DOHH2 (cell line): ENCODE measurements at regions not wholly inside any gene's neighbourhood (a gene's known extent, or its start where the extent isn't known, plus 50 kb on each side); places are given as distances from the start of the nearest gene placed in this dataset.

Source experiments
- H3F3A ChIP-seq: fragments of 200-600 bp; sonication (generic), shearing (Covaris generic); 2 replicates; pipeline ENCODE4 v1.6.0; 2016; ENCODE audit warnings: antibody characterized with exemption, mild to moderate bottlenecking; ENCODE audit not compliant: control insufficient read depth, insufficient read depth
- H3K27ac ChIP-seq: fragments of 200-600 bp; sonication (generic); 2 replicates; pipeline ENCODE4 v1.5.1; 2014; ENCODE audit warnings: low read depth, mild to moderate bottlenecking, low read length, moderate library complexity
- H3K27me3 ChIP-seq: fragments of 200-600 bp; sonication (generic); 2 replicates; pipeline ENCODE4 v1.6.1; 2014; ENCODE audit warnings: mild to moderate bottlenecking, low read length, mixed read lengths; ENCODE audit not compliant: control insufficient read depth
- H3K36me3 ChIP-seq: fragments of 200-600 bp; sonication (generic); 2 replicates; pipeline ENCODE4 v1.6.1; 2014; ENCODE audit warnings: mild to moderate bottlenecking, low read length, moderate library complexity, mixed read lengths; ENCODE audit not compliant: control insufficient read depth
- H3K4me1 ChIP-seq: fragments of 200-600 bp; sonication (generic); 2 replicates; pipeline ENCODE4 v1.6.1; 2014; ENCODE audit warnings: mild to moderate bottlenecking, low read length, mixed read lengths; ENCODE audit not compliant: control insufficient read depth
- H3K4me2 ChIP-seq: fragments of 200-600 bp; sonication (generic); 2 replicates; pipeline ENCODE4 v1.6.0; 2014; ENCODE audit warnings: mild to moderate bottlenecking, low read length, moderate library complexity
- H3K4me3 ChIP-seq: fragments of 200-600 bp; sonication (generic); 2 replicates; pipeline ENCODE4 v1.5.1; 2014; ENCODE audit warnings: mild to moderate bottlenecking, low read length, mixed read lengths
- H3K79me2 ChIP-seq: fragments of 200-600 bp; sonication (generic); 2 replicates; pipeline ENCODE4 v1.6.1; 2014; ENCODE audit warnings: mild to moderate bottlenecking, low read length, mixed read lengths; ENCODE audit not compliant: control insufficient read depth
- H3K9me2 ChIP-seq: fragments of 200-600 bp; sonication (generic); replicated peaks from 2 replicates; pipeline ENCODE4 v1.6.1; 2014; ENCODE audit warnings: mild to moderate bottlenecking, low read length, mixed read lengths; ENCODE audit not compliant: control insufficient read depth
- H3K9me3 ChIP-seq: fragments of 200-600 bp; sonication (generic); 2 replicates; pipeline ENCODE4 v1.6.1; 2014; ENCODE audit warnings: antibody characterized with exemption, low read length, mixed read lengths; ENCODE audit not compliant: control insufficient read depth, insufficient read depth
- H4K20me1 ChIP-seq: fragments of 200-600 bp; sonication (generic); 2 replicates; pipeline ENCODE4 v1.6.0; 2014; ENCODE audit warnings: low read depth, mild to moderate bottlenecking, antibody characterized with exemption, low read length, moderate library complexity; ENCODE audit not compliant: control insufficient read depth, insufficient read depth
- CTCF ChIP-seq: fragments of 200-600 bp; sonication (generic); IDR thresholded peaks from one replicate; pipeline ENCODE4 v1.5.1; 2014; ENCODE audit warnings: antibody characterized with exemption, mild to moderate bottlenecking, low read depth, low read length; ENCODE audit not compliant: poor library complexity, severe bottlenecking
- EZH2phosphoT487 ChIP-seq: fragments of 200-600 bp; sonication (generic); IDR thresholded peaks from 2 replicates; pipeline ENCODE4 v1.6.1; 2017; ENCODE audit warnings: borderline replicate concordance, mild to moderate bottlenecking, antibody characterized with exemption, low read length, moderate library complexity, mixed read lengths

- TF ChIP-seq CTCF: no peak
- TF ChIP-seq EZH2phosphoT487: no peak
- no peaks in the 10 kb centered on the region for H3F3A ChIP-seq
- H3K27me3 ChIP-seq: no peaks in the 10 kb centered on the region
- H3K79me2 ChIP-seq: no peaks in the 10 kb centered on the region
- no peaks in the 10 kb centered on the region for H3K4me1 ChIP-seq
- H3K27ac ChIP-seq: no peak overlapping the region
- no peaks in the 10 kb centered on the region for H3K9me2 ChIP-seq
- H3K4me2 ChIP-seq: no peak overlapping the region
- H3K4me3 ChIP-seq: no peak overlapping the region
- H4K20me1 ChIP-seq: no peaks in the 10 kb centered on the region
- H3K9me3 ChIP-seq: no peaks in the 10 kb centered on the region
- no peaks in the 10 kb centered on the region for H3K36me3 ChIP-seq
Measured at GRCh38 chr2:144650907-144651306, 131.0 kb upstream of the ZEB2 start.

GRCh38 chr2:144648837-144649465, 129.0 kb upstream of the ZEB2 start:
- H3K79me2 ChIP-seq: no peaks in the 10 kb centered on the region
- TF ChIP-seq CTCF: no peak
- no peak for TF ChIP-seq EZH2phosphoT487
- H3K4me2 ChIP-seq: no peak overlapping the region
- H3K4me1 ChIP-seq: no peaks in the 10 kb centered on the region
- H3K27ac ChIP-seq: no peak overlapping the region
- H3K9me2 ChIP-seq: no peaks in the 10 kb centered on the region
- no peaks in the 10 kb centered on the region for H3K9me3 ChIP-seq
- no peaks in the 10 kb centered on the region for H3F3A ChIP-seq
- H3K4me3 ChIP-seq: no peak overlapping the region
- no peaks in the 10 kb centered on the region for H3K36me3 ChIP-seq
- H3K27me3 ChIP-seq: no peaks in the 10 kb centered on the region
- H4K20me1 ChIP-seq: no peaks in the 10 kb centered on the region

DNA sequence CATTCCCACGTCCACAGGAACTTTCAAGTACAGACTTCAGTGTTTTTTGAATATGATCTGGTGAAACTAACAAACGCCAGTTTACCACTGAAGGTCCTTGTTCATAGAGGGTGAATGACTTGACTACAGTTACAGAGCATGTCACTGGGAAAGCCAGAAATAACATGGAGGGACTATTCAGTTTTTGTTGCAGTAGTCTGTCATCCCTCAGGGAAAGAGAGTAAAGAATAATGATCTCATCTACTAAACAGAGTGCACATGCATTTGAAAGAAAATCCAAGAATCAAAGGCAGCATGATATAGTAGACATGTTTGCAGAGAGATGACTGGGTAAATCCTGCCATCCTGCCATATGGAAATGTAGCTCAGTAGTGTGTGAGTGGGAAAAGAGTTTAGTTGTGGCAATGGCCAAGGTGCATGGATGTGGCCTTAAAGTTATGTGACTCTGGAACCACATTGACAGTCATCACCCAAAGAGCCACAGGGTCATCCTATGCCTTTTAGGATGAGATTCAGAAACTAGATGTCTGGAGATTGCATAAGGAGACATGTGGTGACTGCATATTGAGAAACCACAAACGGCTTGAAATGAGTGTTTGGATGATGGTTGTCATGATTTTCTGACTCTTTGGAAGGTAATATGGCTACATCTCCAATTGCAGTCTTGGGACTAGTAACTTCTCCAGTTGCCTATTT, 125.3 kb upstream of the ZEB2 start:
- no peaks in the 10 kb centered on the region for H3K36me3 ChIP-seq
- H3K27me3 ChIP-seq: no peaks in the 10 kb centered on the region
- no peaks in the 10 kb centered on the region for H3K9me2 ChIP-seq
- H3K4me2 ChIP-seq: no peak overlapping the region
- H3K27ac ChIP-seq: no peak overlapping the region
- TF ChIP-seq CTCF (no peak), EZH2phosphoT487 (no peak)
- H3K4me1 ChIP-seq: peaks cover 21% of the 10 kb centered on the region
- H3K4me3 ChIP-seq: no peak overlapping the region
- H3K79me2 ChIP-seq: no peaks in the 10 kb centered on the region
- H3K9me3 ChIP-seq: no peaks in the 10 kb centered on the region
- no peaks in the 10 kb centered on the region for H3F3A ChIP-seq
- no peaks in the 10 kb centered on the region for H4K20me1 ChIP-seq
